Peyer's patch (tissue), 4 donors: ENCODE measurements at regions not wholly inside any gene's neighbourhood (a gene's known extent, or its start where the extent isn't known, plus 50 kb on each side); places are given as distances from the start of the nearest gene placed in this dataset.

ENCODE experiments used
- CTCF ChIP-seq, 6 experiments: fragments of 450-650 bp in 4 of 6; fragments of 200-600 bp in 2 of 6; sonication (generic) in 1 of 6; IDR thresholded peaks; one replicate each; pipeline ENCODE4 v1.5.1; 2017 to 2019; ENCODE audit warnings: antibody characterized with exemption in 6 of 6, mild to moderate bottlenecking in 3 of 6, moderate library complexity in 1 of 6
- POLR2A ChIP-seq, 2 donors: fragments of 450-650 bp; IDR thresholded peaks; one replicate each; pipeline ENCODE4 v1.5.1; 2017; ENCODE audit warnings: antibody characterized with exemption in 2 of 2, mild to moderate bottlenecking in 2 of 2, moderate library complexity in 2 of 2

DNA sequence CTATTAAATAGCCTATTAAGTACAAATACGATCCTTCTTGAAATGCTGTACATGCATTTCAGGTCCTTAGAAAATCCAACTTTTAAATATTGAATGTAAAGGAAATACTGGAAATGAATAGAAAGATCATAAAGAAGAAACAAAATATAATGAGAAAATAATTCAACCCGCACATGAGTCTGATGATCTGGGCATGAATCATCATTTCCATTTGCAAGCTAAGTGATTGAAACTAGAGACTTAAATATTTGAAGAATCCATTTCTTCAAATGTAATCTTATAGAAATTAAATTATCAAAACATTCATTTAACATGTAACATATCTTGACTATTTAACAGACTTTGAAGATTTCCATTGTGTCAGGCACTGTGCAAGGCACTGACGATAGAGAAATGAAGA is 977.0 kb downstream of the TFAP2A start:
- TF ChIP-seq CTCF (IDR thresholded peaks at IDR 0.05) (no peak), POLR2A (IDR thresholded peaks at IDR 0.05) (no peak)
